Endothelial cell of umbilical vein (primary cell): ENCODE measurements at regions not wholly inside any gene's neighbourhood (a gene's known extent, or its start where the extent isn't known, plus 50 kb on each side); places are given as distances from the start of the nearest gene placed in this dataset.

Experiments
- BruUV-seq: library from RNA; stranded (reverse); fragments of 400-500 nt; replicated peaks from 2 replicates; lab custom pipeline; 2021; lab: Mats Ljungman, UMichigan
- CTCF ChIA-PET: fragments of 300-600, 350-600 bp; sonication (Branson Sonifier 250); formaldehyde crosslinking; loops from one replicate; lab custom pipeline; 2021; ENCODE audit warnings: antibody characterized with exemption, inconsistent platforms; lab: Charles Lee
- POLR2A ChIA-PET: fragments of 300-600, 350-600 bp; sonication (Branson Sonifier 250); formaldehyde crosslinking; loops from one replicate; lab custom pipeline; 2021; ENCODE audit warnings: antibody characterized with exemption, inconsistent platforms; lab: Charles Lee
- DNase-seq: peaks from one replicate; pipeline ENCODE4 v3.0.0-alpha.2; 2011; ENCODE audit warnings: low read depth, low spot score
- FAIRE-seq: peaks from 2 replicates; lab custom pipeline; 2011; peaks lifted over from hg19 to GRCh38; lab: Jason Lieb, UNC
- H2AFZ ChIP-seq: 2 replicates; pipeline ENCODE4 v1.6.0; 2012; ENCODE audit warnings: low read depth, low read length, control low read depth, inconsistent platforms
- H3K27ac ChIP-seq: 2 replicates; pipeline ENCODE4 v1.5.1; 2011; ENCODE audit warnings: low read depth, mild to moderate bottlenecking, control low read depth, low read length, moderate library complexity; ENCODE audit not compliant: insufficient read depth
- H3K27me3 ChIP-seq, 2 experiments: 2 replicates each; pipeline versions ENCODE4 v1.6.0 to v1.6.1; 2011; ENCODE audit warnings: low read length in 2 of 2, mixed read lengths in 1 of 2; ENCODE audit not compliant: control insufficient read depth in 2 of 2, insufficient read depth in 2 of 2
- H3K36me3 ChIP-seq, 2 experiments: 2 replicates in 1 of 2; 3 replicates in 1 of 2; pipeline ENCODE4 v1.5.1; 2011; ENCODE audit warnings: low read length in 2 of 2, mild to moderate bottlenecking in 1 of 2, moderate library complexity in 1 of 2; ENCODE audit not compliant: control insufficient read depth in 2 of 2, insufficient read depth in 2 of 2; ENCODE audit errors: extremely low read depth in 1 of 2
- H3K4me1 ChIP-seq: 3 replicates; pipeline ENCODE4 v1.5.1; 2011; ENCODE audit warnings: mild to moderate bottlenecking, low read length; ENCODE audit not compliant: control insufficient read depth, insufficient read depth; ENCODE audit errors: extremely low read depth
- H3K4me2 ChIP-seq: 2 replicates; pipeline ENCODE4 v1.6.1; 2011; ENCODE audit warnings: low read length, control low read depth, mixed read lengths; ENCODE audit not compliant: insufficient read depth
- H3K4me3 ChIP-seq, 3 experiments: fragments of 200-600 bp in 1 of 3; sonication (generic), shearing (Covaris generic) in 1 of 3; replicated peaks in 1 of 3; 2 replicates each; pipeline ENCODE4 v1.5.1; 2011 to 2016; ENCODE audit warnings: control low read depth in 3 of 3, low read length in 3 of 3, mild to moderate bottlenecking in 2 of 3, inconsistent platforms in 1 of 3, low read depth in 1 of 3, moderate library complexity in 1 of 3; ENCODE audit not compliant: insufficient read depth in 1 of 3
- H3K79me2 ChIP-seq: 2 replicates; pipeline ENCODE4 v1.6.0; 2012; ENCODE audit warnings: low read length, inconsistent platforms; ENCODE audit not compliant: control insufficient read depth, insufficient read depth
- H3K9ac ChIP-seq: replicated peaks from 2 replicates; pipeline ENCODE3; 2011; ENCODE audit warnings: low read length, control low read depth; ENCODE audit not compliant: insufficient read depth; ENCODE audit errors: extremely low read depth
- H3K9me1 ChIP-seq: replicated peaks from 3 replicates; pipeline ENCODE4 v1.6.0; 2011; ENCODE audit warnings: mild to moderate bottlenecking, low read length; ENCODE audit not compliant: control insufficient read depth, insufficient read depth; ENCODE audit errors: extremely low read depth
- H3K9me3 ChIP-seq: replicated peaks from 2 replicates; pipeline ENCODE4 v1.5.1; 2012; ENCODE audit warnings: low read length, inconsistent platforms; ENCODE audit not compliant: control insufficient read depth, insufficient read depth
- H4K20me1 ChIP-seq: replicated peaks from 2 replicates; pipeline ENCODE3; 2011; ENCODE audit warnings: mild to moderate bottlenecking, low read length; ENCODE audit not compliant: control insufficient read depth, insufficient read depth; ENCODE audit errors: extremely low read depth
- EZH2 ChIP-seq: IDR thresholded peaks from 2 replicates; pipeline ENCODE4 v1.6.1; 2012; ENCODE audit warnings: borderline replicate concordance, low read depth, mild to moderate bottlenecking, moderate library complexity, low read length, inconsistent platforms; ENCODE audit not compliant: severe bottlenecking
- FOS ChIP-seq: IDR thresholded peaks from 2 replicates; pipeline ENCODE4 v1.6.1; 2011; ENCODE audit warnings: mild to moderate bottlenecking, low read length, moderate library complexity, borderline replicate concordance; ENCODE audit not compliant: insufficient read depth
- GATA2 ChIP-seq: IDR thresholded peaks from 2 replicates; pipeline ENCODE4 v1.7.0; 2011; ENCODE audit warnings: low read depth, mild to moderate bottlenecking, moderate library complexity, mixed read lengths, low read length; ENCODE audit not compliant: insufficient read length, insufficient read depth
- JUN ChIP-seq: IDR thresholded peaks from 2 replicates; pipeline ENCODE4 v1.6.1; 2011; ENCODE audit warnings: borderline replicate concordance, low read depth; ENCODE audit not compliant: insufficient read length, insufficient read depth
- MAX ChIP-seq: IDR thresholded peaks from 2 replicates; pipeline ENCODE4 v1.6.1; 2011; ENCODE audit not compliant: insufficient read depth, insufficient read length
- MYC ChIP-seq: IDR thresholded peaks from one replicate; pipeline ENCODE4 v1.6.1; 2011; ENCODE audit warnings: mild to moderate bottlenecking, low read depth, low read length
- POLR2A ChIP-seq: IDR thresholded peaks from 2 replicates; pipeline ENCODE4 v1.6.1; 2012; ENCODE audit warnings: low read depth, mild to moderate bottlenecking, control low read depth, low read length
- POLR2AphosphoS5 ChIP-seq: IDR thresholded peaks from 2 replicates; pipeline ENCODE4 v1.6.1; 2012; ENCODE audit warnings: low read depth, mild to moderate bottlenecking, control low read depth, low read length, moderate library complexity; ENCODE audit not compliant: insufficient read depth
- dilution Hi-C: fragments of 300-500 bp; cut with MboI; formaldehyde crosslinking; loops from one replicate; pipeline ENCODE4 v1.15.0; 2019; ENCODE audit warnings: low sequenced_read_pairs; ENCODE audit not compliant: extremely low pct_ligation_motif_present
- intact Hi-C: fragments of 100-400 bp; cut with micrococcal nuclease; formaldehyde crosslinking; loops from one replicate; pipeline ENCODE4 v1.10.0; 2022
- TF ChIP-seq, protein P1 (sequence below), 2 donors: IDR thresholded peaks; 1 replicate in 1 of 2; 2 replicates in 1 of 2; pipeline ENCODE4 v1.5.1; 2011; ENCODE audit warnings: low read length in 2 of 2, mild to moderate bottlenecking in 2 of 2, moderate library complexity in 2 of 2, control low read depth in 1 of 2, inconsistent platforms in 1 of 2, low read depth in 1 of 2; ENCODE audit not compliant: insufficient read depth in 1 of 2; ENCODE audit errors: extremely low read depth in 1 of 2

DNA sequence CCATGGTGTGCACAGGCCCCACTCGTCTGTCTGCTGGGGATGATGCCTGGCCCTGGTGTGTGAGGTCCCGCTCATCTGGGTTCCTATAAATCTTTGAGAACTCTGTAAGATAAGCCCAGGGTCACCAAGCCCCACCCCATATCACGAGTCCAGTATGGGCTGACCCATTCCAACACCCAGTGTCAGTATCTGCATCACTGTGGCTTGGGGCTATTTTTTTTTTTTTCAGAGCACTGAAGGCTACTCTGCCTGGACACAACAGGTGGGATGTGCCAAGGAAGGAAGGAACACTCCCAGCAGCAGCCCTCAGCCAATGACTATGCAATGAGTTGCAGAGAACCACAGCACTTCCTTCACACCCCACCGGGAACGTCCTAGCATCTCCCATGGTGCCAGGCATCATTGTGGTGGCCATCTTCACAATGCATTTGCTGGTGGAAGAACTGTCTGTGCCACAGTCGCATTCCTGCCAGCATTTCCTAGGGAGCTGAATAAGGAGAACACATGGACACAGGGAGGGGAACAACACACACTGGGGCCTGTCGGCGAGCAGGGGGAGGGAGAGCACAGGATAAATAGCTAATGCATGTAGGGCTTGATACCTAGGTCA lies 83.1 kb upstream of the TSHZ3 start:
- Histone ChIP-seq H3K9me1 (no peaks in the 10 kb centered on the region), H3K79me2 (no peaks in the 10 kb centered on the region), H4K20me1 (no peaks in the 10 kb centered on the region), H3K4me3 (no peak overlapping the region), H3K27ac (no peak overlapping the region), H2AFZ (no peak overlapping the region), H3K4me1 (no peaks in the 10 kb centered on the region), H3K9me3 (no peaks in the 10 kb centered on the region), H3K36me3 (no peaks in the 10 kb centered on the region), H3K27me3 (no peaks in the 10 kb centered on the region), H3K4me2 (no peak overlapping the region), H3K9ac (no peak overlapping the region)
- ChIA-PET POLR2A (no interaction called here), CTCF (no interaction called here)
- BruUV-seq, result no TSS peak
- no peak for TF ChIP-seq EZH2
- TF ChIP-seq GATA2, result no peak
- no peak for TF ChIP-seq MYC
- no peak for TF ChIP-seq POLR2AphosphoS5
- TF ChIP-seq MAX, result no peak
- TF ChIP-seq, protein P1, sequence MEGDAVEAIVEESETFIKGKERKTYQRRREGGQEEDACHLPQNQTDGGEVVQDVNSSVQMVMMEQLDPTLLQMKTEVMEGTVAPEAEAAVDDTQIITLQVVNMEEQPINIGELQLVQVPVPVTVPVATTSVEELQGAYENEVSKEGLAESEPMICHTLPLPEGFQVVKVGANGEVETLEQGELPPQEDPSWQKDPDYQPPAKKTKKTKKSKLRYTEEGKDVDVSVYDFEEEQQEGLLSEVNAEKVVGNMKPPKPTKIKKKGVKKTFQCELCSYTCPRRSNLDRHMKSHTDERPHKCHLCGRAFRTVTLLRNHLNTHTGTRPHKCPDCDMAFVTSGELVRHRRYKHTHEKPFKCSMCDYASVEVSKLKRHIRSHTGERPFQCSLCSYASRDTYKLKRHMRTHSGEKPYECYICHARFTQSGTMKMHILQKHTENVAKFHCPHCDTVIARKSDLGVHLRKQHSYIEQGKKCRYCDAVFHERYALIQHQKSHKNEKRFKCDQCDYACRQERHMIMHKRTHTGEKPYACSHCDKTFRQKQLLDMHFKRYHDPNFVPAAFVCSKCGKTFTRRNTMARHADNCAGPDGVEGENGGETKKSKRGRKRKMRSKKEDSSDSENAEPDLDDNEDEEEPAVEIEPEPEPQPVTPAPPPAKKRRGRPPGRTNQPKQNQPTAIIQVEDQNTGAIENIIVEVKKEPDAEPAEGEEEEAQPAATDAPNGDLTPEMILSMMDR (IDR thresholded peaks at IDR 0.05; ENCODE audit: extremely low read depth in 1 of 2, insufficient read depth in 1 of 2, low read depth in 1 of 2, low read length in 2 of 2), result no peak
- no peak for TF ChIP-seq POLR2A
- no peak for TF ChIP-seq JUN
- no peak for TF ChIP-seq FOS
- intact Hi-C loops, result no loop called here
- FAIRE-seq, result no peak
- no peak for DNase-seq
- dilution Hi-C loops, result no loop called here
